ENCODE measurements at regions not wholly inside any gene's neighbourhood (a gene's known extent, or its start where the extent isn't known, plus 50 kb on each side); places are given as distances from the start of the nearest gene placed in this dataset.
"Not testable (repeated sequence)": the region's sequence is repeated elsewhere in the genome, so short reads cannot be mapped to it uniquely, and the experiment has no call there.

- TF ChIP-seq POLR2A (IDR thresholded peaks at IDR 0.05); CTCF (IDR thresholded peaks at IDR 0.05 in 4 of 5, conservative IDR thresholded peaks at IDR 0.05 in 1 of 5): not testable (repeated sequence)
These were observed 75.8 kb upstream of the KCNE2 start for GRCh38 chr21:34288042-34288441.

Data from gastrocnemius medialis (tissue), 4 donors.